Lung (tissue), 11 donors: ENCODE measurements at regions not wholly inside any gene's neighbourhood (a gene's known extent, or its start where the extent isn't known, plus 50 kb on each side); places are given as distances from the start of the nearest gene placed in this dataset.

Experiments used
- ATAC-seq: fragments of 200-7000 bp; cut with Tn5 transposase; one replicate; pipeline ENCODE4 v1.9.1; 2020; ENCODE audit warnings: moderate number of reproducible peaks; ENCODE audit not compliant: insufficient read depth, low FRiP score
- DNase-seq, 3 donors: peaks; one replicate each; pipeline ENCODE4 v3.0.0-alpha.2; 2013 to 2017
- H3K27ac ChIP-seq, 2 donors: one replicate each; pipeline ENCODE4 v1.5.1; 2013; ENCODE audit warnings: mild to moderate bottlenecking in 2 of 2, moderate library complexity in 2 of 2, control low read depth in 1 of 2, inconsistent platforms in 1 of 2, low read depth in 1 of 2, low read length in 1 of 2
- H3K27me3 ChIP-seq, 3 donors: one replicate each; pipeline ENCODE4 v1.5.1; 2013; ENCODE audit warnings: low read length in 2 of 3; ENCODE audit not compliant: control insufficient read depth in 3 of 3, insufficient read depth in 3 of 3
- H3K36me3 ChIP-seq, 4 donors: one replicate each; pipeline ENCODE4 v1.5.1; 2013; ENCODE audit warnings: low read length in 4 of 4, mild to moderate bottlenecking in 1 of 4, moderate library complexity in 1 of 4; ENCODE audit not compliant: control insufficient read depth in 4 of 4, insufficient read depth in 4 of 4
- H3K4me1 ChIP-seq, 5 donors: one replicate each; pipeline ENCODE4 v1.5.1; 2013; ENCODE audit warnings: low read length in 5 of 5, mild to moderate bottlenecking in 2 of 5, moderate library complexity in 1 of 5; ENCODE audit not compliant: control insufficient read depth in 5 of 5, insufficient read depth in 5 of 5
- H3K4me3 ChIP-seq: one replicate; pipeline ENCODE4 v1.5.1; 2013; ENCODE audit warnings: mild to moderate bottlenecking, control low read depth, moderate library complexity
- H3K9ac ChIP-seq, 2 donors: one replicate each; pipeline ENCODE4 v1.5.1; 2013; ENCODE audit warnings: low read length in 2 of 2, control low read depth in 1 of 2; ENCODE audit not compliant: insufficient read depth in 1 of 2
- H3K9me3 ChIP-seq, 4 donors: one replicate each; pipeline ENCODE4 v1.5.1; 2013; ENCODE audit warnings: low read length in 3 of 4, mild to moderate bottlenecking in 1 of 4, moderate library complexity in 1 of 4; ENCODE audit not compliant: control insufficient read depth in 4 of 4, insufficient read depth in 3 of 4
- CTCF ChIP-seq: IDR thresholded peaks from 2 replicates; pipeline ENCODE4 v1.5.1; 2012; ENCODE audit warnings: mild to moderate bottlenecking; ENCODE audit errors: control extremely low read depth, extremely low read depth
- WGBS, 2 donors: extraction: QIAGEN DNeasy Blood & Tissue Kit; methylation state at CpG; one replicate each; pipeline ENCODE4 v1.1.7; 2013; 5-methylcytosine and 5-hydroxymethylcytosine counted together
- donor health status: control.
- donor health status: control.
- donor health status: Bipolar disorder and iron deficiency.
- donor health status: healthy.
- donor health status: DM: yes; HTN: yes; CAD: no.

GRCh38 chr1:60949154-60949825 lies 133.1 kb upstream of the NFIA start:
- Histone ChIP-seq H3K27me3 (no peaks in the 10 kb centered on the region), H3K9me3 (peaks cover 0 to 4% (median 0%) of the 10 kb centered on the region in 4 donors), H3K9ac (no peak overlapping the region), H3K36me3 (no peaks in the 10 kb centered on the region), H3K4me3 (no peak overlapping the region), H3K4me1 (peaks cover 0 to 10% (median 0%) of the 10 kb centered on the region in 5 donors), H3K27ac (no peak overlapping the region)
- no peak for ATAC-seq
- TF ChIP-seq CTCF: no peak
- WGBS, 2 donors: 34 to 49% methylated on average over 5 of the region's 5 CpGs
- peak in 2 of 3 donors; percentile 20 to 46 for DNase-seq

GRCh38 chr1:60948486-60948885 lies 133.9 kb upstream of the NFIA start:
- Histone ChIP-seq H3K4me3 (no peak overlapping the region), H3K27ac (no peak overlapping the region), H3K36me3 (no peaks in the 10 kb centered on the region), H3K27me3 (no peaks in the 10 kb centered on the region), H3K9me3 (peaks cover 0 to 4% (median 0%) of the 10 kb centered on the region in 4 donors), H3K9ac (no peak overlapping the region), H3K4me1 (peaks cover 0 to 10% (median 0%) of the 10 kb centered on the region in 5 donors)
- ATAC-seq (no peak), DNase-seq (no peak)
- TF ChIP-seq CTCF: no peak
- WGBS, 2 donors: 76 to 86% methylated on average over 1 of the region's 1 CpG

GRCh38 chr1:60947367-60947766 lies 135.0 kb upstream of the NFIA start:
- ATAC-seq: no peak
- no peak for DNase-seq
- peaks cover 0 to 1% (median 0%) of the 10 kb centered on the region in 4 donors for H3K9me3 ChIP-seq
- no peak overlapping the region for H3K4me3 ChIP-seq
- WGBS, 2 donors: 95 to 98% methylated on average over 3 of the region's 3 CpGs
- TF ChIP-seq CTCF: no peak
- no peak overlapping the region for H3K9ac ChIP-seq
- H3K36me3 ChIP-seq: no peaks in the 10 kb centered on the region
- no peaks in the 10 kb centered on the region for H3K27me3 ChIP-seq
- H3K4me1 ChIP-seq: peaks cover 0 to 10% (median 0%) of the 10 kb centered on the region in 5 donors
- H3K27ac ChIP-seq: no peak overlapping the region
